ENCODE measurements at regions not wholly inside any gene's neighbourhood (a gene's known extent, or its start where the extent isn't known, plus 50 kb on each side); places are given as distances from the start of the nearest gene placed in this dataset.

- TF ChIP-seq, protein P1, sequence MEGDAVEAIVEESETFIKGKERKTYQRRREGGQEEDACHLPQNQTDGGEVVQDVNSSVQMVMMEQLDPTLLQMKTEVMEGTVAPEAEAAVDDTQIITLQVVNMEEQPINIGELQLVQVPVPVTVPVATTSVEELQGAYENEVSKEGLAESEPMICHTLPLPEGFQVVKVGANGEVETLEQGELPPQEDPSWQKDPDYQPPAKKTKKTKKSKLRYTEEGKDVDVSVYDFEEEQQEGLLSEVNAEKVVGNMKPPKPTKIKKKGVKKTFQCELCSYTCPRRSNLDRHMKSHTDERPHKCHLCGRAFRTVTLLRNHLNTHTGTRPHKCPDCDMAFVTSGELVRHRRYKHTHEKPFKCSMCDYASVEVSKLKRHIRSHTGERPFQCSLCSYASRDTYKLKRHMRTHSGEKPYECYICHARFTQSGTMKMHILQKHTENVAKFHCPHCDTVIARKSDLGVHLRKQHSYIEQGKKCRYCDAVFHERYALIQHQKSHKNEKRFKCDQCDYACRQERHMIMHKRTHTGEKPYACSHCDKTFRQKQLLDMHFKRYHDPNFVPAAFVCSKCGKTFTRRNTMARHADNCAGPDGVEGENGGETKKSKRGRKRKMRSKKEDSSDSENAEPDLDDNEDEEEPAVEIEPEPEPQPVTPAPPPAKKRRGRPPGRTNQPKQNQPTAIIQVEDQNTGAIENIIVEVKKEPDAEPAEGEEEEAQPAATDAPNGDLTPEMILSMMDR (IDR thresholded peaks at IDR 0.05; ENCODE audit: insufficient read depth, low read length, poor library complexity, severe bottlenecking) = no peak
- no peak for TF ChIP-seq EZH2phosphoT487 (conservative IDR thresholded peaks at IDR 0.05; ENCODE audit: low read length)
Measured at GRCh38 chr20:61192337-61192950, 59.6 kb upstream of the CDH4 start.
